Testis (tissue), 2 donors: ENCODE measurements at regions not wholly inside any gene's neighbourhood (a gene's known extent, or its start where the extent isn't known, plus 50 kb on each side); places are given as distances from the start of the nearest gene placed in this dataset.

Experiments used
- POLR2A ChIP-seq: fragments of 450-650 bp; IDR thresholded peaks from one replicate; pipeline ENCODE4 v1.6.1; 2017; ENCODE audit warnings: antibody characterized with exemption, mild to moderate bottlenecking, moderate library complexity
- TF ChIP-seq, protein P1 (sequence below), 3 experiments: fragments of 450-650 bp in 2 of 3; fragments of 200-600 bp in 1 of 3; sonication (generic) in 1 of 3; IDR thresholded peaks; one replicate each; pipeline ENCODE4 v1.5.1; 2016 to 2019; ENCODE audit warnings: antibody characterized with exemption in 3 of 3, mild to moderate bottlenecking in 2 of 3, moderate library complexity in 1 of 3

DNA sequence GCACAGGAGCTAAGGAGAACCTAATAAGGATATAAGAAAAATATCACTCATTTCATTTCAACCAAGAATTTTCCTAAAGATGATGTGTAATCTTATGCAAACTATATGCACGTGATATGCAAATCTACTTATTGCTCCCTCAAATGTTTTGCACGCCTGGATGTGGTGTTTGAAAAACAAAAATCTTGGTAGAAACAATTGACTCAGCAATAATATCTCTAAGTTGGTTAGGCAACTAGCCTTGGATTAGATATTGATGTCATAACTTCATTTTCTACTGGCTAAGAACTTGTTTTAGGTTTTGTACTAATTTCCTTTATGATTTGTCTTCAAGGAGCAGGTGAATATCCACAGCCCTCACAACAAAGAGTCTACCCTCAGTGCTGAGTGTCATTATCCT lies 164.6 kb downstream of the TM2D1 start:
- TF ChIP-seq, protein P1, sequence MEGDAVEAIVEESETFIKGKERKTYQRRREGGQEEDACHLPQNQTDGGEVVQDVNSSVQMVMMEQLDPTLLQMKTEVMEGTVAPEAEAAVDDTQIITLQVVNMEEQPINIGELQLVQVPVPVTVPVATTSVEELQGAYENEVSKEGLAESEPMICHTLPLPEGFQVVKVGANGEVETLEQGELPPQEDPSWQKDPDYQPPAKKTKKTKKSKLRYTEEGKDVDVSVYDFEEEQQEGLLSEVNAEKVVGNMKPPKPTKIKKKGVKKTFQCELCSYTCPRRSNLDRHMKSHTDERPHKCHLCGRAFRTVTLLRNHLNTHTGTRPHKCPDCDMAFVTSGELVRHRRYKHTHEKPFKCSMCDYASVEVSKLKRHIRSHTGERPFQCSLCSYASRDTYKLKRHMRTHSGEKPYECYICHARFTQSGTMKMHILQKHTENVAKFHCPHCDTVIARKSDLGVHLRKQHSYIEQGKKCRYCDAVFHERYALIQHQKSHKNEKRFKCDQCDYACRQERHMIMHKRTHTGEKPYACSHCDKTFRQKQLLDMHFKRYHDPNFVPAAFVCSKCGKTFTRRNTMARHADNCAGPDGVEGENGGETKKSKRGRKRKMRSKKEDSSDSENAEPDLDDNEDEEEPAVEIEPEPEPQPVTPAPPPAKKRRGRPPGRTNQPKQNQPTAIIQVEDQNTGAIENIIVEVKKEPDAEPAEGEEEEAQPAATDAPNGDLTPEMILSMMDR (IDR thresholded peaks at IDR 0.05) = no peak
- no peak for TF ChIP-seq POLR2A
